ENCODE measurements at regions not wholly inside any gene's neighbourhood (a gene's known extent, or its start where the extent isn't known, plus 50 kb on each side); places are given as distances from the start of the nearest gene placed in this dataset.

- TF ChIP-seq CTCF (IDR thresholded peaks at IDR 0.05): no peak
- TF ChIP-seq ARID4B (CRISPR knock-in tag; IDR thresholded peaks at IDR 0.05; ENCODE audit: borderline replicate concordance): no peak
- no peak for TF ChIP-seq PRDM15 (CRISPR knock-in tag; IDR thresholded peaks at IDR 0.05)
- no peak for TF ChIP-seq SOX15 (CRISPR knock-in tag; IDR thresholded peaks at IDR 0.05)
- no peak for TF ChIP-seq ATF6 (CRISPR knock-in tag; IDR thresholded peaks at IDR 0.05)
- no peak for TF ChIP-seq HMGXB4 (CRISPR knock-in tag; IDR thresholded peaks at IDR 0.05)
- TF ChIP-seq EMX1 (CRISPR knock-in tag; IDR thresholded peaks at IDR 0.05): no peak
- TF ChIP-seq CREB1 (CRISPR knock-in tag; IDR thresholded peaks at IDR 0.05): no peak
- no peak for TF ChIP-seq JUN (CRISPR knock-in tag; IDR thresholded peaks at IDR 0.05)
- no peak for TF ChIP-seq HMGA2 (CRISPR knock-in tag; IDR thresholded peaks at IDR 0.05)
Measured at GRCh38 chr5:158466191-158466590, 607.2 kb upstream of the CLINT1 start.

Data from WTC11 (cell line).